ENCODE measurements at regions not wholly inside any gene's neighbourhood (a gene's known extent, or its start where the extent isn't known, plus 50 kb on each side); places are given as distances from the start of the nearest gene placed in this dataset.

- TF ChIP-seq SP140L (CRISPR knock-in tag; IDR thresholded peaks at IDR 0.05; ENCODE audit: borderline replicate concordance) (no peak), ZNF17 (CRISPR knock-in tag; IDR thresholded peaks at IDR 0.05) (no peak), SRF (IDR thresholded peaks at IDR 0.05; ENCODE audit: low read depth, low read length) (no peak), RELA (CRISPR knock-in tag; IDR thresholded peaks at IDR 0.05) (no peak)
- TF ChIP-seq, protein P1, sequence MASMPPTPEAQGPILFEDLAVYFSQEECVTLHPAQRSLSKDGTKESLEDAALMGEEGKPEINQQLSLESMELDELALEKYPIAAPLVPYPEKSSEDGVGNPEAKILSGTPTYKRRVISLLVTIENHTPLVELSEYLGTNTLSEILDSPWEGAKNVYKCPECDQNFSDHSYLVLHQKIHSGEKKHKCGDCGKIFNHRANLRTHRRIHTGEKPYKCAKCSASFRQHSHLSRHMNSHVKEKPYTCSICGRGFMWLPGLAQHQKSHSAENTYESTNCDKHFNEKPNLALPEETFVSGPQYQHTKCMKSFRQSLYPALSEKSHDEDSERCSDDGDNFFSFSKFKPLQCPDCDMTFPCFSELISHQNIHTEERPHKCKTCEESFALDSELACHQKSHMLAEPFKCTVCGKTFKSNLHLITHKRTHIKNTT (CRISPR knock-in tag; IDR thresholded peaks at IDR 0.05), result no peak
Measured at GRCh38 chr19:13613447-13613846, 107.2 kb upstream of the CACNA1A start (continued).

GRCh38 chr19:13611596-13611995 is 105.3 kb upstream of the CACNA1A start:
- Histone ChIP-seq H3K9ac (ENCODE audit: insufficient read depth, low read depth, low read length) (no peak overlapping the region), H3K9me3 (ENCODE audit: low read length) (no peaks in the 10 kb centered on the region), H3K4me1 (ENCODE audit: insufficient read depth, low read length) (peaks cover 8% of the 10 kb centered on the region; the same call in 1 of the 2 replicates), H3K4me3 (replicated peaks in 1 of 3; ENCODE audit: insufficient read depth in 1 of 3, low read depth in 2 of 3, low read length in 3 of 3) (no peak overlapping the region), H3K36me3 (replicated peaks in 1 of 2; ENCODE audit: control insufficient read depth in 1 of 2, insufficient read depth in 2 of 2, low read length in 2 of 2) (no peaks in the 10 kb centered on the region), H3K27me3 (ENCODE audit: control insufficient read depth in 1 of 2, insufficient read depth in 2 of 2, low read length in 2 of 2) (no peaks in the 10 kb centered on the region; a peak in 2 of 5 replicates), H2AFZ (ENCODE audit: low read length) (no peak overlapping the region), H4K20me1 (ENCODE audit: insufficient read depth, low read length) (no peaks in the 10 kb centered on the region), H3K79me2 (ENCODE audit: insufficient read depth, low read length) (no peaks in the 10 kb centered on the region), H3K27ac (ENCODE audit: extremely low read length, insufficient read depth, low read length) (no peak overlapping the region), H3K4me2 (ENCODE audit: low read depth, low read length) (no peak overlapping the region)
- no TSS peak for BruUV-seq (replicated peaks)
- WGBS (ENCODE audit: low lambda C conversion rate), result 4% methylated on average over 2 of the region's 2 CpGs
- FAIRE-seq, result no peak
- intact Hi-C loops (cut with micrococcal nuclease; ENCODE audit: unreplicated experiment), result no loop called here
- in situ Hi-C loops (cut with HindIII; ENCODE audit: extremely low pct_ligation_motif_present, low pct_unique_long_range_greater_than_20kb), result no loop called here
- no peak for DNase-seq (ENCODE audit: low spot score)
- CTCF ChIA-PET (ENCODE audit: low intra/inter-chr PET ratio, low total read pairs), result no interaction called here
- POLR2A ChIA-PET, result no interaction called here
- TF ChIP-seq, protein P2, sequence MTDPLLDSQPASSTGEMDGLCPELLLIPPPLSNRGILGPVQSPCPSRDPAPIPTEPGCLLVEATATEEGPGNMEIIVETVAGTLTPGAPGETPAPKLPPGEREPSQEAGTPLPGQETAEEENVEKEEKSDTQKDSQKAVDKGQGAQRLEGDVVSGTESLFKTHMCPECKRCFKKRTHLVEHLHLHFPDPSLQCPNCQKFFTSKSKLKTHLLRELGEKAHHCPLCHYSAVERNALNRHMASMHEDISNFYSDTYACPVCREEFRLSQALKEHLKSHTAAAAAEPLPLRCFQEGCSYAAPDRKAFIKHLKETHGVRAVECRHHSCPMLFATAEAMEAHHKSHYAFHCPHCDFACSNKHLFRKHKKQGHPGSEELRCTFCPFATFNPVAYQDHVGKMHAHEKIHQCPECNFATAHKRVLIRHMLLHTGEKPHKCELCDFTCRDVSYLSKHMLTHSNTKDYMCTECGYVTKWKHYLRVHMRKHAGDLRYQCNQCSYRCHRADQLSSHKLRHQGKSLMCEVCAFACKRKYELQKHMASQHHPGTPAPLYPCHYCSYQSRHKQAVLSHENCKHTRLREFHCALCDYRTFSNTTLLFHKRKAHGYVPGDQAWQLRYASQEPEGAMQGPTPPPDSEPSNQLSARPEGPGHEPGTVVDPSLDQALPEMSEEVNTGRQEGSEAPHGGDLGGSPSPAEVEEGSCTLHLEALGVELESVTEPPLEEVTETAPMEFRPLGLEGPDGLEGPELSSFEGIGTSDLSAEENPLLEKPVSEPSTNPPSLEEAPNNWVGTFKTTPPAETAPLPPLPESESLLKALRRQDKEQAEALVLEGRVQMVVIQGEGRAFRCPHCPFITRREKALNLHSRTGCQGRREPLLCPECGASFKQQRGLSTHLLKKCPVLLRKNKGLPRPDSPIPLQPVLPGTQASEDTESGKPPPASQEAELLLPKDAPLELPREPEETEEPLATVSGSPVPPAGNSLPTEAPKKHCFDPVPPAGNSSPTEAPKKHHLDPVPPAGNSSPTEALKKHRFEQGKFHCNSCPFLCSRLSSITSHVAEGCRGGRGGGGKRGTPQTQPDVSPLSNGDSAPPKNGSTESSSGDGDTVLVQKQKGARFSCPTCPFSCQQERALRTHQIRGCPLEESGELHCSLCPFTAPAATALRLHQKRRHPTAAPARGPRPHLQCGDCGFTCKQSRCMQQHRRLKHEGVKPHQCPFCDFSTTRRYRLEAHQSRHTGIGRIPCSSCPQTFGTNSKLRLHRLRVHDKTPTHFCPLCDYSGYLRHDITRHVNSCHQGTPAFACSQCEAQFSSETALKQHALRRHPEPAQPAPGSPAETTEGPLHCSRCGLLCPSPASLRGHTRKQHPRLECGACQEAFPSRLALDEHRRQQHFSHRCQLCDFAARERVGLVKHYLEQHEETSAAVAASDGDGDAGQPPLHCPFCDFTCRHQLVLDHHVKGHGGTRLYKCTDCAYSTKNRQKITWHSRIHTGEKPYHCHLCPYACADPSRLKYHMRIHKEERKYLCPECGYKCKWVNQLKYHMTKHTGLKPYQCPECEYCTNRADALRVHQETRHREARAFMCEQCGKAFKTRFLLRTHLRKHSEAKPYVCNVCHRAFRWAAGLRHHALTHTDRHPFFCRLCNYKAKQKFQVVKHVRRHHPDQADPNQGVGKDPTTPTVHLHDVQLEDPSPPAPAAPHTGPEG (CRISPR knock-in tag; IDR thresholded peaks at IDR 0.05), result no peak
- TF ChIP-seq ZMYM2 (CRISPR knock-in tag; IDR thresholded peaks at IDR 0.05) (no peak), PHB2 (IDR thresholded peaks at IDR 0.05; ENCODE audit: partially characterized antibody) (no peak), ZSCAN22 (CRISPR knock-in tag; IDR thresholded peaks at IDR 0.05) (no peak), ZNF564 (CRISPR knock-in tag; IDR thresholded peaks at IDR 0.05) (no peak), ZBTB38 (CRISPR knock-in tag; IDR thresholded peaks at IDR 0.05) (no peak), ZNF20 (CRISPR knock-in tag; IDR thresholded peaks at IDR 0.05) (no peak)
- no peak for ATAC-seq

Data from HepG2 (cell line).